Upper lobe of left lung (tissue), 4 donors: ENCODE measurements at regions not wholly inside any gene's neighbourhood (a gene's known extent, or its start where the extent isn't known, plus 50 kb on each side); places are given as distances from the start of the nearest gene placed in this dataset.

Experiments
- POLR2A ChIP-seq, 4 donors: fragments of 450-650 bp; IDR thresholded peaks; one replicate each; pipeline ENCODE4 v1.5.1; 2016 to 2017; ENCODE audit warnings: antibody characterized with exemption in 4 of 4, mild to moderate bottlenecking in 2 of 4
- TF ChIP-seq, protein P1 (sequence below), 6 experiments: fragments of 450-650 bp in 4 of 6; fragments of 200-600 bp in 2 of 6; sonication (generic) in 2 of 6; IDR thresholded peaks; one replicate each; pipeline ENCODE4 v1.5.1; 2016 to 2019; ENCODE audit warnings: antibody characterized with exemption in 6 of 6

DNA sequence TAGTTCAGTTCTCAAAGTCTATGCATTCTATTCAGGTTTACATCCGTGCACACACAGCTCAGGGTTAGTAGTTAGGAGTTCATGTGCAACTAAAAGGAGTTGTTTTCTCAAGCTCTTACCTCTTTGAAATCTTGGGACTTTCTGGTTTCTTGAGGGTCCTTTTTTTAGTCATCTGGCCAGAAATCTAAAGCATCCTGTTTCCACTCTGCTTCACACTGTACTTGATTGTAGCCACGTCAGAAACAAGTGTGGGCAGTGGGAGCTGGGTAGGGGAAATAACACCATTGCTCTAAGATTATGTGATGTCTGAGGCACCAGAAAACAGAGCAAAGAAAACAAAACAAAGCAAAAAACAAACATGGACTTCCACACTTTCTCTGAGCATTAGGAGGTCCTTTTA lies 58.3 kb downstream of the HDGFL1 start:
- TF ChIP-seq, protein P1, sequence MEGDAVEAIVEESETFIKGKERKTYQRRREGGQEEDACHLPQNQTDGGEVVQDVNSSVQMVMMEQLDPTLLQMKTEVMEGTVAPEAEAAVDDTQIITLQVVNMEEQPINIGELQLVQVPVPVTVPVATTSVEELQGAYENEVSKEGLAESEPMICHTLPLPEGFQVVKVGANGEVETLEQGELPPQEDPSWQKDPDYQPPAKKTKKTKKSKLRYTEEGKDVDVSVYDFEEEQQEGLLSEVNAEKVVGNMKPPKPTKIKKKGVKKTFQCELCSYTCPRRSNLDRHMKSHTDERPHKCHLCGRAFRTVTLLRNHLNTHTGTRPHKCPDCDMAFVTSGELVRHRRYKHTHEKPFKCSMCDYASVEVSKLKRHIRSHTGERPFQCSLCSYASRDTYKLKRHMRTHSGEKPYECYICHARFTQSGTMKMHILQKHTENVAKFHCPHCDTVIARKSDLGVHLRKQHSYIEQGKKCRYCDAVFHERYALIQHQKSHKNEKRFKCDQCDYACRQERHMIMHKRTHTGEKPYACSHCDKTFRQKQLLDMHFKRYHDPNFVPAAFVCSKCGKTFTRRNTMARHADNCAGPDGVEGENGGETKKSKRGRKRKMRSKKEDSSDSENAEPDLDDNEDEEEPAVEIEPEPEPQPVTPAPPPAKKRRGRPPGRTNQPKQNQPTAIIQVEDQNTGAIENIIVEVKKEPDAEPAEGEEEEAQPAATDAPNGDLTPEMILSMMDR (IDR thresholded peaks at IDR 0.05): no peak
- TF ChIP-seq POLR2A (IDR thresholded peaks at IDR 0.05): no peak
